ENCODE measurements at regions not wholly inside any gene's neighbourhood (a gene's known extent, or its start where the extent isn't known, plus 50 kb on each side); places are given as distances from the start of the nearest gene placed in this dataset.
A peak's percentile ranks its signal among the peaks of the same experiment; 100 is the strongest.

- intact Hi-C loops (cut with DNase I) = no loop called here
- no peak for TF ChIP-seq POLR2A (IDR thresholded peaks at IDR 0.05)
- TF ChIP-seq CTCF (IDR thresholded peaks at IDR 0.05) = no peak
- TF ChIP-seq POLR2AphosphoS5 (IDR thresholded peaks at IDR 0.05; ENCODE audit: insufficient read depth in 1 of 2, low read depth in 1 of 2) = no peak
- Histone ChIP-seq H3K27me3 (no peaks in the 10 kb centered on the region), H3K27ac (peak overlapping the region; percentile 13), H3K36me3 (no peaks in the 10 kb centered on the region), H3K4me1 (peaks cover 4% of the 10 kb centered on the region), H3K4me3 (no peak overlapping the region), H3K9me3 (no peaks in the 10 kb centered on the region)
- no peak for DNase-seq (ENCODE audit: extremely low spot score in 2 of 2)
These were observed 144.5 kb upstream of the TMEM72 start for GRCh38 chr10:44766631-44767030.

GRCh38 chr10:44769450-44769849 is 141.7 kb upstream of the TMEM72 start:
- peaks cover 4% of the 10 kb centered on the region for H3K4me1 ChIP-seq
- H3K27ac ChIP-seq = peak overlapping the region; percentile 31
- no peaks in the 10 kb centered on the region for H3K36me3 ChIP-seq
- intact Hi-C loops (cut with DNase I) = no loop called here
- DNase-seq (ENCODE audit: extremely low spot score in 2 of 2) = no peak
- no peaks in the 10 kb centered on the region for H3K9me3 ChIP-seq
- no peak overlapping the region for H3K4me3 ChIP-seq
- H3K27me3 ChIP-seq = no peaks in the 10 kb centered on the region
- no peak for TF ChIP-seq POLR2AphosphoS5 (IDR thresholded peaks at IDR 0.05; ENCODE audit: insufficient read depth in 1 of 2, low read depth in 1 of 2)
- no peak for TF ChIP-seq POLR2A (IDR thresholded peaks at IDR 0.05)
- no peak for TF ChIP-seq CTCF (IDR thresholded peaks at IDR 0.05)

- peak overlapping the region; percentile 31 for H3K27ac ChIP-seq
- no peaks in the 10 kb centered on the region for H3K27me3 ChIP-seq
- intact Hi-C loops (cut with DNase I) = no loop called here
- DNase-seq (ENCODE audit: extremely low spot score in 2 of 2) = no peak
- H3K36me3 ChIP-seq = no peaks in the 10 kb centered on the region
- H3K9me3 ChIP-seq = no peaks in the 10 kb centered on the region
- TF ChIP-seq POLR2AphosphoS5 (IDR thresholded peaks at IDR 0.05; ENCODE audit: insufficient read depth in 1 of 2, low read depth in 1 of 2) (no peak), CTCF (IDR thresholded peaks at IDR 0.05) (no peak), POLR2A (IDR thresholded peaks at IDR 0.05) (no peak)
- peaks cover 15% of the 10 kb centered on the region for H3K4me1 ChIP-seq
- H3K4me3 ChIP-seq = no peak overlapping the region
These were observed 139.7 kb upstream of the TMEM72 start for GRCh38 chr10:44771233-44771995.

DNA sequence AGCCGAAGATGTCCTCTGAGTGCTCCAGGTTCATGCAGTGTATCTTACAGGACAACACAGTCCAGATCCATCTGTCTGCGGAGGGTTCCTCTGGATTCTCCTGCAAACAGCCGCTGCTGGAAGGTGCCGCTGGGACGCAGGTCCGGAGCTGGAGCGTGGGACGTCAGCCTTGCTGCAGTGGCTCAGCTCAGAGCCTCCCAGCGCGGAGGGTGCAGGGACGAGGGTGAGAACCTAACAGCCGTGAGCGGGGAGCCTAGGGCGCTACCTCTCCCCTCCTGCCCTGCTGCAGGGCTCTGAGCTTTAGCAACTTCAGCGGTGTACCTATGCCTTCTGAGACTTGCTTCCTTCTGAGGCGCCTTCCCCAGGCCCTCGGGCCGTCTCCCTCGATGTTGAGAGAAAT is 137.6 kb upstream of the TMEM72 start:
- H3K9me3 ChIP-seq = no peaks in the 10 kb centered on the region
- H3K27ac ChIP-seq = no peak overlapping the region
- no peak overlapping the region for H3K4me3 ChIP-seq
- peaks cover 15% of the 10 kb centered on the region for H3K4me1 ChIP-seq
- TF ChIP-seq POLR2AphosphoS5 (IDR thresholded peaks at IDR 0.05; ENCODE audit: insufficient read depth in 1 of 2, low read depth in 1 of 2) = no peak
- no peak for TF ChIP-seq CTCF (IDR thresholded peaks at IDR 0.05)
- no peak for TF ChIP-seq POLR2A (IDR thresholded peaks at IDR 0.05)
- DNase-seq (ENCODE audit: extremely low spot score in 2 of 2) = peak in 1 of 2 donors; percentile 49
- no peaks in the 10 kb centered on the region for H3K27me3 ChIP-seq
- intact Hi-C loops (cut with DNase I) = no loop called here
- no peaks in the 10 kb centered on the region for H3K36me3 ChIP-seq

- Histone ChIP-seq H3K4me1 (peaks cover 11% of the 10 kb centered on the region), H3K4me3 (no peak overlapping the region), H3K27me3 (no peaks in the 10 kb centered on the region), H3K36me3 (no peaks in the 10 kb centered on the region), H3K9me3 (no peaks in the 10 kb centered on the region), H3K27ac (no peak overlapping the region)
- TF ChIP-seq POLR2A (IDR thresholded peaks at IDR 0.05) (no peak), POLR2AphosphoS5 (IDR thresholded peaks at IDR 0.05; ENCODE audit: insufficient read depth in 1 of 2, low read depth in 1 of 2) (no peak), CTCF (IDR thresholded peaks at IDR 0.05) (no peak)
- intact Hi-C loops (cut with DNase I) = no loop called here
- peak in 1 of 2 donors; percentile 54 for DNase-seq (ENCODE audit: extremely low spot score in 2 of 2)
These were observed 136.3 kb upstream of the TMEM72 start for GRCh38 chr10:44774676-44775401.

All from vagina (tissue), 2 donors.